Urothelium cell line (cell line): ENCODE measurements at regions not wholly inside any gene's neighbourhood (a gene's known extent, or its start where the extent isn't known, plus 50 kb on each side); places are given as distances from the start of the nearest gene placed in this dataset.
"Not testable (repeated sequence)": the region's sequence is repeated elsewhere in the genome, so short reads cannot be mapped to it uniquely, and the experiment has no call there.

Experiments
- DNase-seq: peaks from one replicate; pipeline ENCODE4 v3.0.0; 2011; ENCODE audit warnings: low spot score, mixed read lengths
- FAIRE-seq: peaks from 2 replicates; lab custom pipeline; 2011; peaks lifted over from hg19 to GRCh38; lab: Jason Lieb, UNC

DNA sequence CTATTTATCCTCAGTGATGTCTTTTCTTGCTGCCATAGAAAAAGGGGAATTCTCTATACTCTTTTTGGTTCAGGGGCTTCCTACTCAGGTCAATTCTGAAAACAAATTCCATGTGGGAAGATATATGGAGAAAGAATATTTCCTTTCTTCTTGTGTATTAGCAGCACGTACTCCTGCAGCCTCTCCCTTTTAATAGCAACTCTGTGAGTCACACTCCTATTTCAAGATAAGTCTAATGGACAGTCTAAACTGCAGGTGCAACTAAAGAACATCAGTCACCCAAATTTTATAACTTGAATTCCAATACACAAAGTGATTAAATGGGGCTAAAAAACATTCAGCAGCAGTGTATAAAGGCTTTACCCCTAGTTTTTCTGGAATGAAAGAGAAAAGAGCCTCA, 942.2 kb downstream of the CNTNAP5 start:
- FAIRE-seq (no peak), DNase-seq (peak; percentile 26)

DNA sequence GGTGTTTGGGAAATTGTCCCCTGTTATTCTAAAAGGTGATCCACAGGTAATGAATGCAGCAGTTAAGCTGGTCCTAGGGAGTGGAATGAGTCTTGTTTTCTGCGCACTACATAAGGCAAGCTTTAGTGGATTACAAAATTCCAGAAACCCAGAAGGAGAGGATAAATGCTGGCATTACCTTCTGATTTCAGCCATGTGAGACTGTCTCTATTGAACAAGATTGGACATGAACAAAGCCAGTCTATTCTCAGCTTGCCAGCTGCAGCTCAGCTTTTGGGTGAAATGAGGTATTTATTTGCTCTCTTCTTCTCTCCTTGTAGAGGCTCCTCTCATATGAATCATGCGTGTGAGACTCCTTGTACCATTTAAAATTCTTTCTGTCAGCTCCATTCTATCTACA, 944.9 kb downstream of the CNTNAP5 start:
- no peak for FAIRE-seq

DNA sequence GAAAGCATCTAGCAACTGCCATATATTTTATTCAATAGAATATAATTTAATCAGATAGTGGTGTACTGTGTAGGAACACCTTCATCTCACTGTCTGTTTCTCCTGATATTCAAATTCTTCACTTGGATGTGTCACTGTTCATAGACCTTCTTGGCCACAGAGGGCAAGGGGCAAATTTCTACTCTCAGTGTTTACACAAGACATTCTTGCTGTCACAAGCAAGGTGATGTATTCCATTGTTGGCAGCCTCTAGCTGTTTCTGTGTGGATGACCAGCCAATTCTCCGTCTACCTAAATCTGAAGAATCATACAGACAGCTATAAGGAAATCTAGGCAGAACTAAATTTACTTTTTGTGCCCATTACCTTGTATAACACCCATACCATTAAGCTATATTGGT, 948.3 kb downstream of the CNTNAP5 start:
- peak; percentile 64 for DNase-seq
- peak; percentile 37 for FAIRE-seq

More for the DNA sequence above, 944.9 kb downstream of the CNTNAP5 start:
- no peak for DNase-seq

DNA sequence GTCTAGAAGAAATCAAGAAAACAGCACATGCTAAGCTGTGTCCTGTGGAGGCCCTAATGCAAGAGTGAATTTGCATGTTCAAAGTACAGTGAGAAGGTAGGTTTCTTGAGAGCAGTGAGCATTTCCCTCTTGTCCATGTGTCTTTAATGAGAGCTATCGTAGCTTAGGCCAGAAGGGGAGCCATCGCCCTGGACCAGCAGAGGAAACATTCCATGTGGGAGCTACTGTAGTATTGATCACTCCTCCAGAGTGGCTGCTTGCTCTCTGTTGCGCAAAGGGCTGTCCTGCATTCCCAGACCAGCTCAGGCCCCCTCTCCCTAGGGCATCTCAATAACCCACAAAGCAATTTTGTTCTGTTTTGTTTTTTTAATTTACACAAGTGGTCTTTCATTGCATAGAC, 950.1 kb downstream of the CNTNAP5 start:
- DNase-seq: no peak
- FAIRE-seq: no peak

DNA sequence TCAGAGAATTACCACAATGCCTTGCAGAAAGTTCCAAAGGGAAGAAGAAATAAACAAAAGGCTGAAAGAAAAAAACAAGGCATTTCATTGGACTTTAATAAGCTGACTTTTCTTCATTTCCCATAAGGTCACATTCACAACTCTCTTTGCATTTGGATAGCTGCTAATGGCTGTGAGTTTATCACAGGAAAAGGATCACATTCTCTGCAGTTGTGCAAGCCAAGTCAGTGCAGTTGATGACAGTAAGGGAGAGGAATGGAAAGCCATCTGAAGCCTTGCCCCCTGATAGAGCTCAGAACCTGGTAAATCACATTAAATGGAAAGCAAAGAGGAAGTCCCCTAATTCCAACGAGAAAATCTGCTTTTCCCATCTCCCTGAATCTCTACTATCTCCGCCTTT, 950.6 kb downstream of the CNTNAP5 start:
- DNase-seq (no peak), FAIRE-seq (no peak)

GRCh38 chr2:124978597-124978996, 953.5 kb downstream of the CNTNAP5 start:
- no peak for DNase-seq
- no peak for FAIRE-seq

- FAIRE-seq (peak; percentile 32), DNase-seq (peak; percentile 72)
Observed at GRCh38 chr2:124983595-124983994, 958.5 kb downstream of the CNTNAP5 start.

GRCh38 chr2:124985270-124985669, 960.2 kb downstream of the CNTNAP5 start:
- DNase-seq: no peak
- no peak for FAIRE-seq

DNA sequence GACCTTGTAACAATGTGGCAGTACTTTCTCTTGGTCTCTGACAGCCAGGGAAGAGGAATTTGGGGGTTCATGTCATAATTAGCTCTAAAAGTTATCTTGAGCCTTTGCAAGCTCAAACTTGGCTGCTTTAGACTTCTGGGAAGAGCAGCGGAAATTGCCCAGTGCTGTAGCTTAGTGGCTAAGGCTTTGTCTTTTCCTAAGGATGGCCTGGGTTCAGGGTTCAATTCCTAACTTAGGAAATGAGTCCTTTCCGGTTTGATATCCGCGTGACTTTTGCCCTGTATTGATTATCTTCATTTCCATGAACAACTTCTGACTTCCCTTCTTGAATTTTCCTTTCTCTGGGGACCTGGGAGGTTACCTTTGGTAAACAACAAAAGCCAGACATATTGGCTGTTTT, 961.0 kb downstream of the CNTNAP5 start:
- FAIRE-seq (no peak), DNase-seq (no peak)

GRCh38 chr2:124986870-124987269, 961.8 kb downstream of the CNTNAP5 start:
- not testable (repeated sequence) for DNase-seq, FAIRE-seq

DNA sequence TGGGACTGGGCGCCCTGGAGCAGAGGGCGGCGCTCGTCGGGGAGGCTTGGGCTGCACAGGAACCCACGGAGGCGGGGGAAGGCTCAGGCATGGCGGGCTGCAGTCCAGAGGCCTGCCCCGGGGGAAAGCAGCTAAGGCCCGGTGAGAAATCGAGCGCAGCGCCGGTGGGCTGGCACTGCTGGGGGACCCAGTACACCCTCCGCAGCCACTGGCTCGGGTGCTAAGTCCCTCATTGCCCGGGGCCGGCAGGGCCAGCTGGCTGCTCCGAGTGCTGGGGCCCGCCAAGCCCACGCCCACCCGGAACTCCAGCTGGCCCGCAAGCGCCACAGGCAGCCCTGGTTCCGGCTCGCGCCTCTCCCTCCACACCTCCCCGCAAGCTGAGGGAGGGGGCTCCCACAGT, 962.3 kb downstream of the CNTNAP5 start:
- DNase-seq, FAIRE-seq: not testable (repeated sequence)

DNA sequence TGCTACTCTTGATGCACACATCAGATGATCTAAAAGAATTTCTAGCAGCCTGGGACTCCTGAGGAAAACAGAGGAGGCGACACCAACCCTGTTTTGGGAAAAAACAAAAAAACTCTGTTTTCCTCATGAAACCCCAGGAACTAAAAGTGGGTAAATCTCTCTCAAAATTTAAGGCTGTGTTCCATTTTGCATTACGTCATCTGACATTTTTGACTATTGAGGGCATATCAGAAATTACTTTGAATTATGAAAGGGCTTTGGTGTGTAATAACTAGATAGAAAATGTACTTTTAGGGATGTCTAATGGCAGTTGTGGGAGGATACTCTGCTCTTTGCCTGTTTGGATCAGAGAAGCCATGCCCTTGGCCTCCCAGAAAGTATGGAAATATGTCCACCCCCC, 963.0 kb downstream of the CNTNAP5 start:
- DNase-seq (no peak), FAIRE-seq (no peak)

- FAIRE-seq (no peak), DNase-seq (no peak)
Observed at GRCh38 chr2:124988794-124989193, 963.7 kb downstream of the CNTNAP5 start.

GRCh38 chr2:124993809-124994208, 968.7 kb downstream of the CNTNAP5 start:
- FAIRE-seq (no peak), DNase-seq (no peak)

GRCh38 chr2:124995185-124995912, 970.3 kb downstream of the CNTNAP5 start:
- no peak for FAIRE-seq
- DNase-seq: no peak

DNA sequence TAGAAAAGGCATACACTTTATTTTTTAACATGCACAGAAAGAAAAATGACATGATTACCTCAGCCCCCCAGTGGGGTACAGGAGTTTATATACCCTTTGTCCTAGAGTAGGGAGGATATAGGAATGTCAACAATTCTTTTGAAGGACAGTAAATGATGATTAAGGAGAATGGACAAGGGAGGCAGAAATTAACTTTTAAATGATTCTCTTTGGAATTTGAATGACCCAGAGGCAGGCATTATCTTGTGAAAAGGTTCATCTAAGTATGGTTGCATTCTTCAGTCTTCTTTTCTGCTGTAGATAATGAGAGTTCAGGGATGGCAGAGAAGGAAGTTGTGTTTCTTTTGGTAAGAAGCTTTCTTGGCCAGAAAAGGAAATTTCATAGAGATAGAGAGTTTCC, 971.3 kb downstream of the CNTNAP5 start:
- FAIRE-seq (no peak), DNase-seq (no peak)

DNA sequence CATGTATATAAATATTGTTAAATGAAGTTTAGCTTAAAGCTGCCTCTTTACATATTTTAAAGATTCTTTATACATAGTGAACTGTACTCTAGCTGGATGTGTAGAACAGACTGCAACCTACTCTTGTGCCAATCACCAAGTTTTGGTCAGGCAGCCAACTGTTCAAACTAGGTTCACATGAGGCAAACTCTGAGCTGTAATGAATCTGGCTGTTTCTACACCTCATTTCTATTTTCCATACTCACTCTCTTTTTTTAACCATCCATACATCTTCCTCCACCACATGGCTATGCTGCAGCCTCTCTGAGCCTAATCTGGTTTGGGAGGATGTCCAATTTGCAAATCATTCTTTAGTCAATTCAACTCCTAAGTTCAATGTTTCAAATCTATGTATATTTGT, 974.8 kb downstream of the CNTNAP5 start:
- no peak for FAIRE-seq
- DNase-seq: no peak

- no peak for FAIRE-seq
Observed at GRCh38 chr2:125004106-125004800, 979.2 kb downstream of the CNTNAP5 start.

DNA sequence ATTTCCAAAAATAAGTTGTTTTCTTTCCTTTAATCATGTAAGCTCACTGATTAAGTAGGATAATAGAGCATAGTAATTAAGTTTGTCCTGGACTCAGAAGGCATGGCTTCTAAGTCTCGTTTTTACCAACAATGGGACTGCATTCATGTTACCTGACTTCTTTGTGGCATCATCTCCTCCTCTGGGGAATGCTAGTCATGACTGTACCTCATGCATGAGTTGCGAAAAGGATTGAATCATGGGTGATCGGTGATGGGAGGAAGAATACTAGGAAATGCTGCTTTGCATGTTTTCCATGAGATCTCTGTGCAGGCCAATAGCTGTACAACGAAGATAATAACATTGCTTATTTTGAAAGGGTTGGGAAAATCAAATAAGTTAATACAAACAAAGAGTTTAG, 981.6 kb downstream of the CNTNAP5 start:
- FAIRE-seq: no peak
- DNase-seq: no peak

More at GRCh38 chr2:125004106-125004800, 979.2 kb downstream of the CNTNAP5 start:
- peak; percentile 22 for DNase-seq

- not testable (repeated sequence) for FAIRE-seq, DNase-seq
Observed at GRCh38 chr2:125028721-125029120, 1003.6 kb downstream of the CNTNAP5 start.

DNA sequence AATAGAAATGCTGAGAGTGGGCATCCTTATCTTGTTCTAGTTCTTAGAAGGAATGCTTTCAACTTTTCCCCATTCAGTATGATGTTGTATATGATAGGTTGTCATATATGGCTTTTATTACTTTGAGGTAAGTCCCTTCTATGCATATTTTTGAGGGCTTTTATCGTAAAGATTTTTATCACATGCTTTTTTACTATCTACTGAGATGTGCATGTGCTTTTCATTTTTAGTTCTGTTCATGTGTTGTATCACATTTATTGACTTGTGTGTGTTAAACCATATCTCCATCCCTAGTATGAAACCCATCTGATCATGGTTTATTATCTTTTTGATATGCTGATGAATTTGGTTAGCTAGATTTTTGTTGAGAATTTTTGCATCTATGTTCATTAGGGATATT, 1008.8 kb downstream of the CNTNAP5 start:
- DNase-seq (no peak), FAIRE-seq (no peak)

DNA sequence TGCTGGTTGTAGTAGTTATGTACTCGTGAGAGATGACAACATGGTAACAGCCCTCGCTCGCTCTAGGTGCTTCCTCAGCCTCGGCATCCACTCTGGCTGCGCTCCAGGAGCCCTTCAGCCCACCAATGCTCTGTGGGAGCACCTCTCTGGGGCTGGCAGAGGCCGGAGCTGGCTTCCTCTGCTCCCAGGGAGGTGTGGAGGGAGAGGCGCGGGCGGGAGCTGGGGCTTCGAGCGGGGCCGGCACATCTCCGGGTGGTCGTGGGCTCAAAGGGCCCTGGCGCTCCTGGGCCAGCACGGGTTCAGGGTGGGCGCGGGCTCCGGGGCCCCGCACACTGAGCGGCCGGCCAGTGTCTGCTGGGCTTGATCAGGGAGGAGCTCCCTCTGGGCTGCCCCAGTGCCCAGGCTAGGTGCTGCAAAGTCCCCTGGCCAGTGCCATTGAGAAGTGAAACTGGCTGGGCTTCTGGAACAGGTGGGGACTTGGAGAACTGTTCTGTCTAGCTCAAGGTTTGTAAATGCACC, 1012.1 kb downstream of the CNTNAP5 start:
- FAIRE-seq: no peak
- no peak for DNase-seq
